HG03066 (cell line): ENCODE measurements at regions not wholly inside any gene's neighbourhood (a gene's known extent, or its start where the extent isn't known, plus 50 kb on each side); places are given as distances from the start of the nearest gene placed in this dataset.
"Not testable (repeated sequence)": the region's sequence is repeated elsewhere in the genome, so short reads cannot be mapped to it uniquely, and the experiment has no call there.

ENCODE experiments used
- ATAC-seq: cut with Tn5 transposase; IDR thresholded peaks from one replicate; pipeline ENCODE4 v1.9.1; 2021; ENCODE audit warnings: low read depth; ENCODE audit not compliant: unreplicated experiment

DNA sequence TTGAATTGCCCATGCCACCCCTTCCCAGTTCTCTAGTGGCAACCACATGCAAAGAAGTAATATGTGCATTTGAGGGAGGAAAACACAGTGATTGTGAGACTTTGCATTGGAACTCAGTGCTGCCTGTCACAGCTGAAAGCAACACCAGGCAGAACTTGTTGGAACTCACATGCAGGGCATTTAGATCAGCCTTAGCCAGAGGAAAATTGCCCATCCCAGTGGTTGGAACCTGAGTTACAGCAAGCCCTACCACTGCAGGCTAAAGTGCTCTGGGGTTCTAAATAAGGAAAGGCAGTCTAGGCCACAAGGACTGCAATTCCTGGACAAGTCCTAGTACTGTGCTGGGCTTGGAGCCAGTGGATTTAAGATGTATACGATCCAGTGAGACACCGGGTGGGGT is 245.3 kb upstream of the UFL1 start:
- ATAC-seq: no peak

DNA sequence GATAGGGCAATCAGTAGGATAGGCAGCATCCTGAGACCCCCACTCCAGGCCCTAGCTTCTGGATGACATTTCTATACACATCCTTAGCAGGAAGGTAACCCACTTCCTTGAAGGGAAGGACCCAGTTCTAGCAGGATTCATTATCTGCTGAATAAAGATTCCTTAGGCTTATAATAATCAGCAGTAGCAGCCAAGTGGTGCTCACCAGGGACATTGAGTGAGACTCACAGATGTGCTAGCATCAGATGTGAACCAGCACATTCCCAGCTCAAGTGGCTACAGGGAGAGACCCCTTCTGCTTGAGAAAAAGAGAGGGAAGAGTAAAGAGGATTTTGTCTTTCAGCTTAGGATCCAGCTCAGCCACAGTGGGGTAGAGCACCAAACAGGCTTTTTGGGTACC is 244.8 kb upstream of the UFL1 start:
- ATAC-seq: no peak

DNA sequence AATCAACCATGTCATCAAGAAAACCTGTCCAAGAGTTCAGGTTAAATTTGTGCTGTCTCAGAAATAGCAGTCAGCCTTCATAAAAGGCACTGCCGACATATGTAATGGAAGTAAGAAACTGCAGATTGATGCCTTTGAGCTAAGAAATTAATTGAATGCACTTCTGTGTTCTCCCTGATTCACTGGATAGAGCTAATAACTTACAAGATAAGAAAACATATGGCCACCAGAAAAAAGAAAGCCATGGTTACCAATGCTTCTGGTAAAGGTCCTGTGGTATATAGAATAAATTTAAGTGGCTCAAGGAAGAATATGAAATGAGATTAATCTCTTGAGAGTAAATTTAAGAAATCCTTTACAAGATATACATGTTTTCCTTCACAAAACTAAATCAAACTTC is 242.5 kb upstream of the UFL1 start:
- no peak for ATAC-seq

DNA sequence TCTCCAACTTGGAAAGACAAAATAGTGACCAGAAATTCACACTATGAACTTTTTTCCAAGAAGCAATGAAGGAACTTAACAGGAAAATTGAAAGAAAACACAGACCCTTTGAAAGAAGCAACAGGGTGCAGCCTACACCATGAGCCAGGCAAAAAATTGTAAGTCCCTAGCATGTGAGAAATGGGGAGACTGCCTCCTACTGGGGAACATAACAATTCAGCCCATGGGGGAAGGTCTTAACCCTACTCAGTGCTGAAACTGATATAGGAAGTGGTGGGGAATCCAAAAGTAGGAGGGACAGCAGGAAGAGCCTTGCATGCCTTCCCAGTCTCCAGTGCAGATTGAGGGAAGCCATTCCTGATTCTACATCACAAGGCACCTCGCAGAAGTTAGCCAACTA is 235.1 kb upstream of the UFL1 start:
- ATAC-seq: no peak

DNA sequence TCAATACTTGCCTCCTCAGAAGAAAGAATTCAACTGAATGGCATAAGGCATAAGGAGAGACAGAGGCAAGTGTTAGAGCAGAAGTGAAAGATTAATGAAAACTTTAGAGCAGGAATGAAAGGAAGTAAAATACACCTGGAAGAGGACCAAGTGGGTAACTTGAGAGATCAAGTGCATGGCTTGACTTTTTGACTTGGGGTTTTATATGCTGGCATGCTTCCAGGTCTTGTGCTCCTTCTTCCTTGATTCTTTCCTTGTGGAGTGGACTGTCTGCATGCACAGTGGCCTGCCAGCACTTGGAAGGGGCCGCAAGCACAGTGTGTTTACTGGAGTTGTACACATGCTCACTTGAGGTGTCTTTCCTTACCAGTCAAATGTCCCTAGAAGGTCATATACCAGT is 222.1 kb upstream of the UFL1 start:
- no peak for ATAC-seq

DNA sequence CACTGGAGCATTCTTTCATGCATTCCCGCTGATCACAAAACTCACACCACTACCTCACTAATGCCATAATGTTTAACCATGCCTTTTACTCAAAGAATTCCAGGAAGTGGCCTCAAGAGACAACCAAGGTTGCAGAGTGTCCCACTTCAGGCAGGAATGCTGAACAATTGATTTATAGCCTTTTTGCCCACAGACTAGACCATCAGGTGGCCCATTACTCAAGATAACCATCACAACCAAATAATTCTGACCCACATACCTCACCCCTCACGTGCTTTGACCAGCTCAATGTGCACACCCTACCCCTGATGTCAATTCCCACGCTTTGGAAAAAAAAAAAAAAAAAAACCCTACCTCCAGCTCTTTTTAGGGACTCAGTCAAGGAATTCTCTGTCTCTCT is 220.6 kb upstream of the UFL1 start:
- no peak for ATAC-seq

DNA sequence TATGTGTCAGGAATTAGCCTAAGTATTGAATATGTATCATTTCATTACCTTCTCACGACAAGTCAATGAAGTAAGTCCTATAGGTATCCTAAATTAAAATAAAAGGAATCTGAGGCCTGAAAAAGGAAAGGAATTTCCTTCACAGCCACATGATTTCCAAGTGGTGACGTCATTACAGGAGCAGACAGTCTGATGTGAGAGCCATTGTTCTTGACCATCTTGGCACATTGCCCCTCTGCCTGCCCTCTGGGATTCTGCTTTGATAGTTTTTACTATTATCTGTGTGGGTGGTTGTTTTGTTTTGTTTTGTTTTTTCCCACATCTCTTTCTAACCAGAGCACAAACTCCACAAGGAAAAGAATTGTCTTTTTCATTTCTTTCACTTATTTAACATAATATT is 219.8 kb upstream of the UFL1 start:
- no peak for ATAC-seq

DNA sequence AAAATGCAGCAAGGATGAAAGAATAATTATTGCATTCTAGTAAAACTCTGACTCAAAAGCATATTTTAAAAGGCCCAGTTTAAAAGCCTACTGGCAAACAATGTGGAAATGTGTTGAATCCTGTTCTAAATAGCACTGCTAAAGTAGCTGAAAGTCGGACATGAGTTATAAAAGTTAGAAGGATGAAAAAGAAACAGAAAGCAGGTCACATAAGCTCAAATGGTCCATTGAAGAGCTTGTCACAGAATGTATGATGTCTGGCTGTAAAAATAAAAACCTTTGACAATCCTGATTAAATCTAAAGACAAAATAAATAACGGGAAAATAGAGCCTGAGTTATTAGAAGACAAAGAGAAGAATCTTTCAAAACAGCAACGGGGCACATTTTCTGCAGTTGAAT is 218.6 kb upstream of the UFL1 start:
- no peak for ATAC-seq

DNA sequence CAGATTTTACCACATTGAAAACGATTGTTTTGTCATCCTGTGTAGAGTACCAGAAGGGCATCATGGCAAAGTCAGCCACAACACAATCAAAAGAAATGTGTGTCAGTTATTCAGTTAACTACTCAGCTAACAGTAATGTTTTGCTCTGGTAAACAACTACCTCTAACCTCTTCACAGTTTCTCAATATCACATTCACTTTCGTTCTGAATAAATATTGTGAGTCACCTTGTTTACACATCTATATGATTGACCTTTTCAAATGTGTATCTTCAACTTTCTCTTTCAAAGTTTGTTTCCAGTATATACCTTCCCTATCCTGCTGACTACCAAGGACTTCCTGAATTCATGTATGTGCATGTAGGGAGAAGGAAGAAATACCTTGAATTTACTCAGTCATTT is 216.6 kb upstream of the UFL1 start:
- ATAC-seq: peak; percentile 98

DNA sequence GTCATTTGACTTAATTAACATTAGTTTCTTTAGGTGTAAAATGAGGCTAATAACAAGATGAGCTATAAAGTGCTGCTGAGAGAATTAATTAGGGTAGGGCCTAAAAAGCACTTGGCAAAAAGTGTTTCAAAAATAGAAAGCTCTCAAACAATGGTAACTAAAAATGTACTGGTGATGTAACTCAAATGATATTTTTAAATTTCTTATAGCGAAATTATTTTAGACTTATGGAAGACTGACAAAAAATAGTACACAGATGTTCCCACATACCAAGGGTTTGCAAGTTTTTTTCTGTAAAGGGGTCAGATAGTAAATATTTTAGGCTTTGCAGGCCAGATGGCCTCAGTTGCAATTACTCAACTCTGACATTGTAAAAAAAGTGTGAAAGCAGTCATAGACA is 190.7 kb upstream of the UFL1 start:
- ATAC-seq: no peak

DNA sequence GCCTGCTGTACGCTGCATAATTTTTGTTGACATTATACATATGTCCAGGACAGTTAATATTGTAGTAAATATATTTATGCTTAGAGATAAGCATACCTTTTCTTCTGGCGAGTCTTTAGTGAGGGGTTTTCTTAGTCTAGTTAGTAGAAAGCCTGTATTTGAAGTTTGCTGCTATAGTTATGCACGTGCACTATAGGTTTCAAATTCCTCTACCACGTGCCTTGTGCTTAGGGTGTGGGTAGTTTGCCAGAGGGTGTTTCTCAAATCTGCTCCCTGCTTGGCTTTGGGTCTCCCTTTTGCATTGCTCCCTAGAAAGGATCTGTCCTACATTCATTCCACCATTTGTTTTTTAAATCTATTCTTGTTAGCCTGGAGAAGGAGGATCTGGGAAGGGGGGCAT is 181.4 kb upstream of the UFL1 start:
- no peak for ATAC-seq

DNA sequence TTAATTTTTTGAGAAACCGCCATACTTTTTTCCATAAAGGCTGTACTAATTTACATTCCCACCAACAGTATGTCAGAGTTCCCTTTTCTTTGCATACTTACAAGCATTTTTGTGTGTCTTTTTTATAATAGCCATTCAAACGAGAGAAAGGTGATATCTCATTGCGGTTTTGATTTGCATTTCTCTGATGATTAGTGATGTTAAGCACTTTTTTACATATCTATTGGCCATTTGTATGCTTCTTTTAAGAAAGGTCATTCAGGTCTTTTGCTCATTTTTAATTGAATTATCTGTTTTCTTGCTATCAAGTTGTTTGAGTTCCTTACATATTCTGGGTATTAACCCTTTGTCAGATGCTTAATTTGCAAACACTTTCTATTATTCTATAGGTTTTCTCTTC is 176.1 kb upstream of the UFL1 start:
- ATAC-seq: no peak

DNA sequence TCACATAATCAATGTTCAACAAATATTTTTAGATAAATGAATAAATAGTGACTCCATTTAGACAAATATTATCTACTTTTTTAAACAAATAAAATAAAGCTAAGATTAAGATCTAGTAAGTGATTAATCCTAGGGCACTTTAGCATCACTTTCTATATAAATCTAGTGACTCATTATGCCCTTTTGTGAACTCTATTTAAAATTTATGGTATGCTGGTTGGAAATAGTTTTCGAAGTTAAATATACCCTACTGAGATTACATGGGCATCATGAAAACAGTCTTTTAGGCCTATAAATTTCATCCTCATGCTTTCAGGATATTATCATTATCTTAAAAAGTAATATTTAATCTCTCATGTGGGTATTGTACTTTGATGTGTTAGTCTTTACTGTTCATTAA is 140.4 kb upstream of the UFL1 start:
- no peak for ATAC-seq

DNA sequence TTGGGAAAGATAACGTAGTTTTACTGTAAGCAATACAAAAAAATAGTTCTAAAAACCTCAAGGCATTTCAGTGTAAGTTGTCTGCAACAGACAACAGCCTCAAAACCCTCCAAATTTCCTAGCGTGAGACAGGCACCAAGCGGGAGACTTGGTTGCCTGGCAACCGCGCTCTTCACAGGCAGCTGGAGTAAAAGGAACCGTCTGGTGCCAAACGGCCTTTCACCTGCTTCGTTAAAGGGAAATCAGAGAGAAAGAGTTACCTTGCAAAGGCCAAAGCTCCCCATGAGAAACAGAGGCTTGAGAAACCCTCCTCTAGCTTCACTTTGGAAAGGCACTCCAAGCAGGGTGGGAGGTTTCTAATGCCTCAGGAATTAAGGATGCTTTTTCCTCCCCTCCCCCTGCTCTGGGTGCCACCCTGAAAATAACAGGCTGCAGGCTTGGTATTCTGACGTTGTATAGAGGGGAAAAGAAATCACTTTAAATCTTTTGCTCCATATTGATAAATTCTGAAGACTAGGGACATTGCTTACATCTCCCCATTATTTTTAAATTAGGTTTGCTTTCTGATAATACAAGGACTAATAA is 129.7 kb upstream of the UFL1 start:
- no peak for ATAC-seq

DNA sequence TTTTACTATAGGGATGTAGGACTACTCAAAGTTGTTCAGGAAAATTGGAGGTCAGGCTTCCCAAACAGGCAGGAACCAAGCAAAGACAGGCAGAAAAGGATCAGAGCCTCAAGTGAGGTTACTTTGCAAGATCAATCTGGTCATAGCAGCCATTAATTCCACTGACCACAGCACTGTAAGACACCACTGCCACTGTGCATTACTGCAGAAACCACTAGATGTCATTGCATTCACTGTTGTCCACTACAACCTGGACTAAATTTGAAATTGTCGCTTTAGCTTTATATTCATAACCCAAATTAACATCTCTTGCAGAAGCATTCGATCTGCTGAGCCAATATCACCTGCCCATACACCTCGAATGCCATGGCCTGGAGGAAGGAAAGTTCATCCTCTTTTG is 126.9 kb upstream of the UFL1 start:
- ATAC-seq: no peak

DNA sequence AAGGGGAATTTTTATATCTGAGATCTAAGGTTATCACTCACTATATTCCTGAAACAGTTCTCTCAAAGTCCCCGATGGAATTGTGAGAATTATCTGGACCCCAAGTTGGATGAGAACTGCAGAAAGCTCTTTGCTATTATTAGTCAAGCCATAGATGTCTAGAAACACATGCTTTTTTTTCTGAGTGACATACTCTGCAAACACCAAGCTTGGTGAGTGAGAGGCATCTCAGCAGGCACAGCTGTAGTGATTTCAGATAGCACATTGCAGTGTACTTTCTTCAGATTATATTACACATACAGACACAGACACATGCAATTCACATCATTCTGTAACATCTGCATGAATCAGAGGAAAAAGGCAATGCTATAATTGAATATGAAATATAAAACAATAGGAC is 111.1 kb upstream of the UFL1 start:
- ATAC-seq: no peak

DNA sequence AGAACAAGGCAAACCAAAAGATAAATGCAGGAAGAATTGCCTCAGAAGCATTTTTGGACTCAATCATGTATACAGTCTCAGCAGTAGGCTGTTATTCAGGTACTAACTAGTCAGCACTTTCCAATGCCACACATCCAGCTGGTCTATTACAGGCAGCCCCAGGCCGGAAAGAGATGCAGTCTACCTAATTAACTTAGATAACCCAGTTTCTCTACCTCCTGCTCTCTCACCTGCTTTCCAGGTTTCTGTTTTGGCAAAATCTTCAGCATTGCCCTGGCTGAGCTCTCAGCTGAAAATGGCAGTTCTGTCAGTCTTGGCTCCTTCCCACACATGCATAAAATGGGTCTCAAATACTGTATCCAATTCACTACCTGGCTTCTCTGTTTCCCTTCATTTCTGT is 101.3 kb upstream of the UFL1 start:
- ATAC-seq: no peak

DNA sequence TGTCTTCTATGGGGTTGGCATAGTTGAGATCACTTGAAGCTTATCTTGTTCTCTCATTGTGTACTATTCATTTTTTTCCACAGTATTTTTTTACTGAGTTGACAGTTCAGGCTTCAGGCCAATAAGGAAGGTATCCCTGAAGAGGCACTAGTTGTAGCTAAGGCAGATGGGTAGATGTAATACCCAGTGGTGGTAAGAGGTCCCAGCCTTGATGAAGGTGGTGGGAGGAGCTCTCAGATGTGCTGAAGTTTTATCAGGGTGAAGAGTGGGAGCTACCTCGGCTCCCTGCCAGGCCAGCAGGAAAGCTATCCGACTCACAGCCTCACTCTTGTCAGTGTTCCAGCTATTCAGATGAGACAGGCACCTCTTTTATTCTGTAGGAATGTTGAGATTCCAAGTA is 87.7 kb upstream of the UFL1 start:
- ATAC-seq: no peak

DNA sequence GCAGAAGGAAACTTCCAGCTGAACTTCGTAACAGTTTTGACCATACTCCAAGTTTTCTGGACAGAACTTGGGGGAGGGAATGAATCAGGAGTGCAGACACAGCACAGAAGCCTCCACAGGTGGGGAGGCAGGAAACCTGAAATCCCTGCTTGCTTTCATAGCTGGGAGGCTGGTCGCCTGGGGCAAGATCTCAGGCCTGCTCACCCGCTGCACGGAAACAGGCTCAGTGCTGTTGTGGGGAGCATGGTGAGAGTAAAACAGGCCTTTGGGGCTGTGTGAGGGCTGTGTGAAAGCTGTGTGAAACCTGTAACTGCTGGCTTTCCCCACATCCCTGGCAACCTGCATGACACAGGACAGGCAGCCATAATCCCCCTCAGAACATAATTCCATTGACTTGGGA is 85.2 kb upstream of the UFL1 start:
- ATAC-seq: no peak

DNA sequence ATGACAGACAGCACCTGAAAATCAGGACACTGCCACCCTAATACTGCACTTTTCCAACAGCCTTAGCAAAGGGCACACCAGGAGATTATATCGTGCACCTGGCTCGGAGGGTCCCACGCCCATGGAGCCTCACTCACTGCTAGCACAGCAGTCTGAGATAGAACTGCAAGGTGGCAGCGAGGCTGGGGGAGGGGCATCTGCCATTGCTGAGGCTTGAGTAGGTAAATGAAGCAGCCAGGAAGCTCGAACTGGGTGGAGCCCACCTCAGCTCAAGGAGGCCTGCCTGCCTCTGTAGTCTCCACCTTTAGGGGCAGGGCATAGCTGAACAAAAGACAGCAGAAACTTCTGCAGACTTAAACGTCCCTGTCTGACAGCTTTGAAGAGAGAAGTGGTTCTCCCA is 84.4 kb upstream of the UFL1 start:
- ATAC-seq: not testable (repeated sequence)

DNA sequence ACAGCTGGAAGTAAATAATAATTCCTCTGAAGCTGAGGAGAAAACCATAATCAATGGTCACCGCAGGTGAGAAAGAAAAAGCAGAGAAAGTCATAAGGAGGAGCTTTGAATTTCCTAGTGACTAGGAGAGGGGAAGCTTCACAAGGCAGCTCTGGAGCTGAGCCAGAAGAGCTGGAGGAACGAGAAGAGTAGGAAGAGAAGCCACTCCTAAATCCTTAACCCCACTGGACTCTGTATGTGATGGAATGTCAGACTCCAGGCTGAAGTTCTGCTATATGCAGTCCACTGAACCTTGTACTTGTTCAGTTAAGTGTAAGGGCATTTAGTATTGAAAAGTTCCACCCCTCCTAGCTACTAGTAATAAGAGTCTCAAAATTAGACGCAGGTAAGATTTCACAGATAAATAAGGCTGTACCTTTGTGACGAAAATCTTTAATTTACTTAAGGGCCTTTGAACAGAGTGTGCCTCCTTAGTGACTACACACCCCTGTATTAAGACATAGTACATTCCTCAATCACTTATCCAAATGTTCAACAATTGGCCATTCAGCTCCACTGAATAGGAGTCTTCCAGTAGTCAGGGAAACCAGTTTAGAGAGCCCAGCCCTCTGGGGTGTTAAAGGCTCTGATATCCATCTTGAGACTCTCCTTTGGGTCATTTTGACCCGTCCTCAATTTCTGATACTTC is 71.4 kb upstream of the UFL1 start:
- ATAC-seq: no peak

DNA sequence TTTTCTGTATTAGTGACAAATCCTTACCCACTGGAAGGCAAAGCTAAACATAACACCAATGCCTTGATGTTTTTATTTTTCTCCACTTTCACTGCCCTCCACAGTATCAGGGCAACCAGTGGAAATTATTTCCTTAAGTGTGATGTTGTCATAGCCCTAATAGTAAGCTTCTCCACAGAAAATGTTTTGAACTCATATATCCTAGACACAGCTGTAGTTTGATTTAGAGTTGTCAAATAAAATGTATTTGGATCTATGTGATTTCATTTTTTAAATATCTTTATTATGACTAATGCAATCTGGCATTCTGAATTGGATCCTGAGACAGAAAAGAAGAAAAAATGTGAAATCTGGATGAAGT is 70.9 kb upstream of the UFL1 start:
- ATAC-seq: no peak

DNA sequence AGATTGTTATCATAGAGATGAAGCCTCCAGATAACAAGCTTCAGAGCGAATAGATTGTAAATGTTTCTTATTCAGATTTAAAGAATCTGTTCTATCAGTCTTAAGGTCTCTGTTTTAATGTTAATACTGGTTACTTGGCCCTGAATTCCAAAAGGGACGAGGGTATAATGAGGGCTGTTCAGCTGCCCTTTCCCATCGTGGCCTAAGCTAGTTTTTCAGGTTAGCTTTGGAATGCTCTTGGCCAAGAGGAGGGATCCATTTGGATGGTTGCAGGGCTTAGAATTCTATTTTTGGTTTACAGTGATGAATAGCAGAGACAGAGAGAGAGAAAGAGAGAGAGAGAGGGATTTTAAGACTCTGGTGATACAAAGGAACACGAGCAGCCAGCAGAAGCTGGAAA is 62.8 kb upstream of the UFL1 start:
- ATAC-seq: no peak
